H1 (cell line): ENCODE measurements at regions not wholly inside any gene's neighbourhood (a gene's known extent, or its start where the extent isn't known, plus 50 kb on each side); places are given as distances from the start of the nearest gene placed in this dataset.

Experiments
- CTCF ChIA-PET: fragments of 300-600 bp; sonication (Branson Sonifier 250); formaldehyde crosslinking; loops from one replicate; lab custom pipeline; 2021; ENCODE audit not compliant: partially characterized antibody; lab: Charles Lee
- POLR2A ChIA-PET: fragments of 300-600 bp; sonication (Branson Sonifier 250); formaldehyde crosslinking; loops from one replicate; lab custom pipeline; 2021; ENCODE audit warnings: inconsistent platforms; ENCODE audit not compliant: partially characterized antibody; lab: Charles Lee
- DNase-seq, 2 experiments: peaks; one replicate each; pipeline versions ENCODE4 v3.0.0 to v3.0.0-alpha.2; 2010 to 2022; ENCODE audit warnings: low spot score in 2 of 2, low read depth in 1 of 2, mixed read lengths in 1 of 2
- FAIRE-seq: peaks from 2 replicates; lab custom pipeline; 2011; peaks lifted over from hg19 to GRCh38; lab: Jason Lieb, UNC
- H2AFZ ChIP-seq: 2 replicates; pipeline ENCODE4 v1.8.1; 2012; ENCODE audit warnings: low read length, inconsistent platforms
- H2AK5ac ChIP-seq: 2 replicates; pipeline ENCODE4 v1.6.1; 2013; ENCODE audit warnings: low read depth, low read length
- H2BK120ac ChIP-seq: replicated peaks from 2 replicates; pipeline ENCODE3; 2013; ENCODE audit warnings: low read depth, low read length, inconsistent platforms
- H2BK12ac ChIP-seq: 2 replicates; pipeline ENCODE4 v1.6.1; 2013; ENCODE audit warnings: low read depth, low read length
- H2BK15ac ChIP-seq: 2 replicates; pipeline ENCODE4 v1.6.1; 2013; ENCODE audit warnings: low read length
- H2BK20ac ChIP-seq: 2 replicates; pipeline ENCODE4 v1.6.1; 2013; ENCODE audit warnings: low read length
- H2BK5ac ChIP-seq: 2 replicates; pipeline ENCODE4 v1.6.1; 2013; ENCODE audit warnings: low read depth, low read length
- H3K14ac ChIP-seq: 2 replicates; pipeline ENCODE4 v1.6.1; 2013; ENCODE audit warnings: inconsistent platforms; ENCODE audit not compliant: insufficient read length
- H3K18ac ChIP-seq: 2 replicates; pipeline ENCODE4 v1.6.1; 2013; ENCODE audit warnings: low read length; ENCODE audit errors: extremely low read depth
- H3K23ac ChIP-seq: 2 replicates; pipeline ENCODE4 v1.6.1; 2013; ENCODE audit warnings: inconsistent platforms; ENCODE audit not compliant: insufficient read length
- H3K23me2 ChIP-seq: 2 replicates; pipeline ENCODE4 v1.6.1; 2013; ENCODE audit warnings: low read depth, low read length
- H3K27ac ChIP-seq: 2 replicates; pipeline ENCODE4 v1.6.1; 2011; ENCODE audit warnings: low read depth, low read length, inconsistent platforms
- H3K27me3 ChIP-seq, 4 experiments: replicated peaks in 1 of 4; 1 replicate in 1 of 4; 2 replicates in 3 of 4; pipeline versions ENCODE4 v1.6.1 to v1.8.1; 2011 to 2013; ENCODE audit warnings: low read length in 3 of 4, mild to moderate bottlenecking in 3 of 4, inconsistent platforms in 2 of 4, mixed read lengths in 2 of 4, moderate library complexity in 1 of 4; ENCODE audit not compliant: control insufficient read depth in 3 of 4, insufficient read depth in 3 of 4; ENCODE audit errors: extremely low read depth in 1 of 4
- H3K36me3 ChIP-seq, 4 experiments: 2 replicates each; pipeline versions ENCODE4 v1.6.1 to v1.8.1; 2011 to 2013; ENCODE audit warnings: mild to moderate bottlenecking in 4 of 4, low read length in 3 of 4, moderate library complexity in 2 of 4, control low read depth in 1 of 4, inconsistent platforms in 1 of 4; ENCODE audit not compliant: insufficient read depth in 4 of 4, control insufficient read depth in 2 of 4
- H3K4ac ChIP-seq: replicated peaks from 2 replicates; pipeline ENCODE3; 2013; ENCODE audit warnings: low read length, low read depth, mixed read lengths, inconsistent platforms; ENCODE audit not compliant: insufficient read length
- H3K4me1 ChIP-seq, 4 experiments: replicated peaks in 1 of 4; 1 replicate in 1 of 4; 2 replicates in 3 of 4; pipeline versions ENCODE4 v1.6.1 to v1.8.1; 2011 to 2013; ENCODE audit warnings: low read length in 3 of 4, inconsistent platforms in 2 of 4, mixed read lengths in 1 of 4; ENCODE audit not compliant: insufficient read depth in 4 of 4, control insufficient read depth in 3 of 4
- H3K4me2 ChIP-seq, 2 experiments: 2 replicates each; pipeline versions ENCODE4 v1.6.1 to v1.8.1; 2011 to 2013; ENCODE audit warnings: low read depth in 2 of 2, low read length in 2 of 2, control low read depth in 1 of 2, inconsistent platforms in 1 of 2, mild to moderate bottlenecking in 1 of 2; ENCODE audit not compliant: insufficient read depth in 1 of 2
- H3K4me3 ChIP-seq, 4 experiments: fragments of 200-600, 300-600 bp in 1 of 4; sonication (generic), shearing (Covaris generic), sonication (Bioruptor Twin) in 1 of 4; 2 replicates each; pipeline versions ENCODE4 v1.5.1 to v1.8.1; 2011 to 2016; ENCODE audit warnings: low read length in 4 of 4, low read depth in 3 of 4, control low read depth in 2 of 4, inconsistent platforms in 2 of 4, mild to moderate bottlenecking in 2 of 4, mixed read lengths in 1 of 4, moderate library complexity in 1 of 4; ENCODE audit not compliant: insufficient read depth in 2 of 4; ENCODE audit errors: extremely low read depth in 1 of 4
- H3K56ac ChIP-seq: replicated peaks from 2 replicates; pipeline ENCODE3; 2013; ENCODE audit warnings: low read depth, mild to moderate bottlenecking, mixed read lengths, low read length, inconsistent platforms; ENCODE audit not compliant: insufficient read length
- H3K79me1 ChIP-seq: 2 replicates; pipeline ENCODE4 v1.6.1; 2013; ENCODE audit warnings: low read depth, low read length, control low read depth
- H3K79me2 ChIP-seq, 2 experiments: 2 replicates each; pipeline versions ENCODE4 v1.6.1 to v1.8.1; 2012 to 2013; ENCODE audit warnings: low read length in 2 of 2, mild to moderate bottlenecking in 2 of 2, inconsistent platforms in 1 of 2; ENCODE audit not compliant: insufficient read depth in 2 of 2, control insufficient read depth in 1 of 2
- H3K9ac ChIP-seq, 4 experiments: replicated peaks in 1 of 4; 1 replicate in 1 of 4; 2 replicates in 3 of 4; pipeline versions ENCODE4 v1.6.1 to v1.8.1; 2011 to 2013; ENCODE audit warnings: low read depth in 3 of 4, low read length in 3 of 4, control low read depth in 2 of 4, mild to moderate bottlenecking in 2 of 4, moderate library complexity in 2 of 4, inconsistent platforms in 1 of 4; ENCODE audit errors: extremely low read depth in 1 of 4
- H3K9me3 ChIP-seq, 2 experiments: 2 replicates each; pipeline versions ENCODE4 v1.6.1 to v1.8.1; 2012 to 2013; ENCODE audit warnings: mild to moderate bottlenecking in 2 of 2, moderate library complexity in 2 of 2, control low read depth in 1 of 2, inconsistent platforms in 1 of 2, low read depth in 1 of 2, low read length in 1 of 2, mixed read lengths in 1 of 2; ENCODE audit not compliant: insufficient read depth in 2 of 2
- H4K20me1 ChIP-seq, 2 experiments: replicated peaks in 1 of 2; 2 replicates each; pipeline versions ENCODE3 to v1.8.1; 2011 to 2013; ENCODE audit warnings: inconsistent platforms in 2 of 2, low read length in 2 of 2, mild to moderate bottlenecking in 1 of 2; ENCODE audit not compliant: insufficient read depth in 2 of 2, control insufficient read depth in 1 of 2
- H4K5ac ChIP-seq: 2 replicates; pipeline ENCODE4 v1.6.1; 2013; ENCODE audit warnings: low read length, low read depth, mixed read lengths, inconsistent platforms; ENCODE audit not compliant: insufficient read length
- H4K8ac ChIP-seq: 2 replicates; pipeline ENCODE4 v1.8.0; 2013; ENCODE audit warnings: mild to moderate bottlenecking, moderate library complexity, low read length, inconsistent platforms; ENCODE audit not compliant: insufficient read depth; ENCODE audit errors: extremely low read depth
- H4K91ac ChIP-seq: replicated peaks from 2 replicates; pipeline ENCODE3; 2013; ENCODE audit warnings: low read length, mixed read lengths, inconsistent platforms; ENCODE audit not compliant: insufficient read length
- CHD1 ChIP-seq: IDR thresholded peaks from 2 replicates; pipeline ENCODE4 v1.6.1; 2012; ENCODE audit warnings: low read depth, low read length, improper control_type of control experiment
- RAD21 ChIP-seq, 2 experiments: IDR thresholded peaks in 1 of 2; conservative IDR thresholded peaks in 1 of 2; 2 replicates each; pipeline ENCODE4 v1.6.1; 2011; ENCODE audit warnings: low read depth in 2 of 2, low read length in 2 of 2, improper control_type of control experiment in 1 of 2, inconsistent platforms in 1 of 2, mild to moderate bottlenecking in 1 of 2, moderate library complexity in 1 of 2
- WGBS, 2 experiments: shearing (Covaris generic) in 1 of 2; methylation state at CpG; one replicate each; pipeline versions ENCODE4 v1.1.6 to v1.1.7; 2013 to 2015; ENCODE audit warnings: low lambda C conversion rate in 2 of 2, mixed read lengths in 2 of 2, inconsistent platforms in 1 of 2, low coverage in 1 of 2, missing lambda C conversion rate in 1 of 2; ENCODE audit not compliant: insufficient replicate concordance in 2 of 2, insufficient coverage in 1 of 2, insufficient read length in 1 of 2; ENCODE audit errors: extremely low coverage in 1 of 2, missing lambda C conversion rate in 1 of 2; 5-methylcytosine and 5-hydroxymethylcytosine counted together

DNA sequence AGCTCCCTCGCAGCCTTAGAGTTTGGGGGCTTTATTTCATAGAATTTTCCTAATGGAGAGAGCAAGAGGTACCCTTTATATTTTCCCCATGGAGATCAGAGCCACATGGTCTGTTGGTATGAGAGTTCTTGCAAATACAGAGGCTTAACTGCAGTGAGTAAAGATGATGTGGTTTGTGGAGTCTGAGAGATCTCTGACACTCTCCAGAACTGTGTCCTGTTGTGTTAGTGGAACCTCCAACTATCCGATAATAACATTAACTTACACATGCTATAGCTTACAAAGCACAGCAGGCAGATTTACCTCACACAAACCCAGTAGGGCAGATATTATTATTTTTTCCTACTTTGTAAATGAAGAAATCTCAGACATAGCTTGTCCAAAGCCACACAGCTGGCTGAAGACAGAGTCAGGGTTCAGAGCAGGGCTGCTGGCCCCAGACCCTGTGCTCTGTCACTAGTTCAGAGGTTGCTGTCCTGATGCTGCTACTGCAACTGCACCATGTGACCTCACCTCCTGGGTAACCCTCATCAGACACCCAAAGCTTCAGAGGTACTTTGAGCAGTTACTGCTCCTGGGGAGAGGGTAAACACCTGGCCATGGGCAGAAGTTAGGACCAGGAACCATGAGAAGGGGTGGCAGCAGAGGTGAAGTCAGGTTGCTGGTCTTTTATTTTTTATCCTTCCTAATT lies 384.8 kb upstream of the PROX1 start:
- TF ChIP-seq CHD1 (no peak), RAD21 (IDR thresholded peaks at IDR 0.05 in 1 of 2, conservative IDR thresholded peaks at IDR 0.05 in 1 of 2; ENCODE audit: low read depth in 2 of 2, low read length in 2 of 2) (no peak)
- Histone ChIP-seq H3K9ac (no peak overlapping the region), H2AFZ (no peak overlapping the region), H3K4me2 (no peak overlapping the region), H3K27ac (no peak overlapping the region), H3K4ac (no peak overlapping the region), H3K18ac (no peak overlapping the region; the same call in 1 of the 2 replicates), H4K91ac (no peak overlapping the region), H2AK5ac (no peak overlapping the region), H2BK120ac (no peak overlapping the region), H2BK20ac (no peak overlapping the region), H3K9me3 (no peaks in the 10 kb centered on the region), H2BK15ac (no peak overlapping the region), H3K23me2 (no peaks in the 10 kb centered on the region), H3K4me3 (no peak overlapping the region), H3K36me3 (no peaks in the 10 kb centered on the region), H3K23ac (no peak overlapping the region), H4K20me1 (no peaks in the 10 kb centered on the region), H3K79me1 (no peaks in the 10 kb centered on the region), H2BK12ac (no peak overlapping the region), H4K5ac (no peak overlapping the region), H3K79me2 (no peaks in the 10 kb centered on the region), H3K56ac (no peak overlapping the region), H3K27me3 (no peaks in the 10 kb centered on the region), H3K4me1 (no peaks in the 10 kb centered on the region), H3K14ac (no peak overlapping the region), H4K8ac (no peak overlapping the region; the same call in 1 of the 2 replicates), H2BK5ac (no peak overlapping the region)
- ChIA-PET POLR2A (no interaction called here), CTCF (interaction anchor here (1.0 to 1.6 kb wide), 2 partner anchors 14 to 18 kb away, joined by 3 read pairs; no protein-coding TSS in a partner anchor)
- no peak for FAIRE-seq
- 88% methylated on average over 2 of the region's 2 CpGs; no CpG with 5 or more reads in 1 of the 2 experiments for WGBS, 2 experiments
- DNase-seq, result no peak
